Body of pancreas (tissue), 4 donors: ENCODE measurements at regions not wholly inside any gene's neighbourhood (a gene's known extent, or its start where the extent isn't known, plus 50 kb on each side); places are given as distances from the start of the nearest gene placed in this dataset.

Experiments
- CTCF ChIP-seq, 7 experiments: fragments of 450-650 bp in 4 of 7; fragments of 200-600 bp in 3 of 7; sonication (generic) in 3 of 7; IDR thresholded peaks; one replicate each; pipeline ENCODE4 v1.5.1; 2016 to 2019; ENCODE audit warnings: antibody characterized with exemption in 7 of 7
- POLR2A ChIP-seq, 3 donors: fragments of 450-650 bp; IDR thresholded peaks; one replicate each; pipeline ENCODE4 v1.6.1; 2016; ENCODE audit warnings: antibody characterized with exemption in 3 of 3, mild to moderate bottlenecking in 2 of 3

GRCh38 chr12:19012965-19013364 is 116.6 kb upstream of the PLEKHA5 start:
- no peak for TF ChIP-seq POLR2A (IDR thresholded peaks at IDR 0.05)
- no peak for TF ChIP-seq CTCF (IDR thresholded peaks at IDR 0.05)
